ENCODE measurements at regions not wholly inside any gene's neighbourhood (a gene's known extent, or its start where the extent isn't known, plus 50 kb on each side); places are given as distances from the start of the nearest gene placed in this dataset.

DNA sequence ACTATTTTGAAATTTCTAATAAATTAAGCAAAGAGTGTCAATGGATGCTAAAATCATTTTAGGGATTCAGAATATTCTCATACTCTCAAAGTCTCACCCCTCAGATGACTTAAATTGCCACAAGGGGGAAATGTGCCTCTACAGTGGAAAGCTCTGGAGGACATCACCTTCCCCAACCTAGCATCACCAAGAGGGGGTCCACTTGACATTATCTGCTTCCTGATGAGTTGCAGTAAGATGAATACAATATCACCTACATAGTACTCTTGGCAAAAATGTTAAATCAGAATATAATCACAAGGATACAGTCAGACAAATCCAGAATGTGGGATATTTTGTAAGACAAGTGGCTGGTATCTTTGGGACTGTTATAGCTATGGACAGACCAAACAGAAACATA lies 290.1 kb downstream of the MFSD1 start:
- H3F3A ChIP-seq (ENCODE audit: insufficient read depth, low read length, poor library complexity, severe bottlenecking): no peaks in the 10 kb centered on the region
- no peaks in the 10 kb centered on the region for H3K9me3 ChIP-seq (ENCODE audit: low read length)
- no peaks in the 10 kb centered on the region for H4K20me1 ChIP-seq (ENCODE audit: insufficient read depth)
- H3K27ac ChIP-seq (ENCODE audit: low read length): no peak overlapping the region
- H3K9ac ChIP-seq (ENCODE audit: low read length): no peak overlapping the region
- no peaks in the 10 kb centered on the region for H3K27me3 ChIP-seq (ENCODE audit: insufficient read depth, low read depth, low read length)
- no peak overlapping the region for H3K4me3 ChIP-seq (ENCODE audit: low read length)
- H3K9me2 ChIP-seq (ENCODE audit: insufficient read depth, low read length): no peaks in the 10 kb centered on the region
- H3K36me3 ChIP-seq (ENCODE audit: insufficient read depth, low read length): no peaks in the 10 kb centered on the region
- H3K4me2 ChIP-seq (ENCODE audit: low read length): no peak overlapping the region
- TF ChIP-seq POLR2AphosphoS5 (IDR thresholded peaks at IDR 0.05) (no peak), EP300 (conservative IDR thresholded peaks at IDR 0.05; ENCODE audit: poor library complexity, severe bottlenecking) (no peak), TAF1 (IDR thresholded peaks at IDR 0.05; ENCODE audit: low read depth) (no peak), SMC3 (conservative IDR thresholded peaks at IDR 0.05; ENCODE audit: poor library complexity) (no peak), EZH2 (IDR thresholded peaks at IDR 0.05; ENCODE audit: borderline replicate concordance, insufficient read depth, low read length, poor library complexity, severe bottlenecking) (no peak), MXI1 (conservative IDR thresholded peaks at IDR 0.05; ENCODE audit: poor library complexity, severe bottlenecking) (no peak), RAD21 (conservative IDR thresholded peaks at IDR 0.05) (no peak)
- TF ChIP-seq, protein P1, sequence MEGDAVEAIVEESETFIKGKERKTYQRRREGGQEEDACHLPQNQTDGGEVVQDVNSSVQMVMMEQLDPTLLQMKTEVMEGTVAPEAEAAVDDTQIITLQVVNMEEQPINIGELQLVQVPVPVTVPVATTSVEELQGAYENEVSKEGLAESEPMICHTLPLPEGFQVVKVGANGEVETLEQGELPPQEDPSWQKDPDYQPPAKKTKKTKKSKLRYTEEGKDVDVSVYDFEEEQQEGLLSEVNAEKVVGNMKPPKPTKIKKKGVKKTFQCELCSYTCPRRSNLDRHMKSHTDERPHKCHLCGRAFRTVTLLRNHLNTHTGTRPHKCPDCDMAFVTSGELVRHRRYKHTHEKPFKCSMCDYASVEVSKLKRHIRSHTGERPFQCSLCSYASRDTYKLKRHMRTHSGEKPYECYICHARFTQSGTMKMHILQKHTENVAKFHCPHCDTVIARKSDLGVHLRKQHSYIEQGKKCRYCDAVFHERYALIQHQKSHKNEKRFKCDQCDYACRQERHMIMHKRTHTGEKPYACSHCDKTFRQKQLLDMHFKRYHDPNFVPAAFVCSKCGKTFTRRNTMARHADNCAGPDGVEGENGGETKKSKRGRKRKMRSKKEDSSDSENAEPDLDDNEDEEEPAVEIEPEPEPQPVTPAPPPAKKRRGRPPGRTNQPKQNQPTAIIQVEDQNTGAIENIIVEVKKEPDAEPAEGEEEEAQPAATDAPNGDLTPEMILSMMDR (IDR thresholded peaks at IDR 0.05; ENCODE audit: poor library complexity, severe bottlenecking): no peak
- TF ChIP-seq, protein P2, sequence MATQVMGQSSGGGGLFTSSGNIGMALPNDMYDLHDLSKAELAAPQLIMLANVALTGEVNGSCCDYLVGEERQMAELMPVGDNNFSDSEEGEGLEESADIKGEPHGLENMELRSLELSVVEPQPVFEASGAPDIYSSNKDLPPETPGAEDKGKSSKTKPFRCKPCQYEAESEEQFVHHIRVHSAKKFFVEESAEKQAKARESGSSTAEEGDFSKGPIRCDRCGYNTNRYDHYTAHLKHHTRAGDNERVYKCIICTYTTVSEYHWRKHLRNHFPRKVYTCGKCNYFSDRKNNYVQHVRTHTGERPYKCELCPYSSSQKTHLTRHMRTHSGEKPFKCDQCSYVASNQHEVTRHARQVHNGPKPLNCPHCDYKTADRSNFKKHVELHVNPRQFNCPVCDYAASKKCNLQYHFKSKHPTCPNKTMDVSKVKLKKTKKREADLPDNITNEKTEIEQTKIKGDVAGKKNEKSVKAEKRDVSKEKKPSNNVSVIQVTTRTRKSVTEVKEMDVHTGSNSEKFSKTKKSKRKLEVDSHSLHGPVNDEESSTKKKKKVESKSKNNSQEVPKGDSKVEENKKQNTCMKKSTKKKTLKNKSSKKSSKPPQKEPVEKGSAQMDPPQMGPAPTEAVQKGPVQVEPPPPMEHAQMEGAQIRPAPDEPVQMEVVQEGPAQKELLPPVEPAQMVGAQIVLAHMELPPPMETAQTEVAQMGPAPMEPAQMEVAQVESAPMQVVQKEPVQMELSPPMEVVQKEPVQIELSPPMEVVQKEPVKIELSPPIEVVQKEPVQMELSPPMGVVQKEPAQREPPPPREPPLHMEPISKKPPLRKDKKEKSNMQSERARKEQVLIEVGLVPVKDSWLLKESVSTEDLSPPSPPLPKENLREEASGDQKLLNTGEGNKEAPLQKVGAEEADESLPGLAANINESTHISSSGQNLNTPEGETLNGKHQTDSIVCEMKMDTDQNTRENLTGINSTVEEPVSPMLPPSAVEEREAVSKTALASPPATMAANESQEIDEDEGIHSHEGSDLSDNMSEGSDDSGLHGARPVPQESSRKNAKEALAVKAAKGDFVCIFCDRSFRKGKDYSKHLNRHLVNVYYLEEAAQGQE (IDR thresholded peaks at IDR 0.05; ENCODE audit: borderline replicate concordance): no peak
- H2AFZ ChIP-seq (ENCODE audit: low read depth, low read length): no peak overlapping the region
- H3K79me2 ChIP-seq (replicated peaks; ENCODE audit: insufficient read depth, low read length): no peaks in the 10 kb centered on the region

DNA sequence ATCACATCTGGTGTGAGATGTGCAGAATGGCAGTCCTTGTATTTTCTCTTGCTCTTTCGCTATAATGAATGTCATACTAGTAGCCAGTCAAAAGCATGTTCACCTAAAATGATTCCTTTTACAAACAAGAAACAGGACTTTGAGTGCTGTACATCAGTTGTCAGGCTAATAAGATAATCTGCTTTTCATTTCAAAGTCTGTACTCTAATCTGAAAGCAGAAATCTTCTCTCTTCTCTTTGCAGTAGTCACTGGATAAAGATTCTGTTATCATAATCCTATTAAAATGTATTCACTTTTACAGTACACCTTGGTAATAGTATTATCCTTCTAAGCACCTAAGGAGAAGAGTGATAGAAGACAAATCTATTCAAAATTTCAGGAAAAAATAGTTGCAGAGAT lies 300.1 kb downstream of the MFSD1 start:
- Histone ChIP-seq H3K9me2 (ENCODE audit: insufficient read depth, low read length) (no peaks in the 10 kb centered on the region), H4K20me1 (ENCODE audit: insufficient read depth) (no peaks in the 10 kb centered on the region), H3F3A (ENCODE audit: insufficient read depth, low read length, poor library complexity, severe bottlenecking) (no peaks in the 10 kb centered on the region), H3K27me3 (ENCODE audit: insufficient read depth, low read depth, low read length) (no peaks in the 10 kb centered on the region), H3K36me3 (ENCODE audit: insufficient read depth, low read length) (no peaks in the 10 kb centered on the region), H3K79me2 (replicated peaks; ENCODE audit: insufficient read depth, low read length) (no peaks in the 10 kb centered on the region), H3K27ac (ENCODE audit: low read length) (peak overlapping the region; percentile 42), H3K9ac (ENCODE audit: low read length) (no peak overlapping the region), H3K4me3 (ENCODE audit: low read length) (no peak overlapping the region), H3K4me2 (ENCODE audit: low read length) (no peak overlapping the region), H3K9me3 (ENCODE audit: low read length) (no peaks in the 10 kb centered on the region), H2AFZ (ENCODE audit: low read depth, low read length) (no peak overlapping the region)
- TF ChIP-seq, protein P1 (IDR thresholded peaks at IDR 0.05; ENCODE audit: poor library complexity, severe bottlenecking): no peak
- no peak for TF ChIP-seq SMC3 (conservative IDR thresholded peaks at IDR 0.05; ENCODE audit: poor library complexity)

Data from neural cell (in vitro differentiated cells).